HG03196 (cell line): ENCODE measurements at regions not wholly inside any gene's neighbourhood (a gene's known extent, or its start where the extent isn't known, plus 50 kb on each side); places are given as distances from the start of the nearest gene placed in this dataset.
A peak's percentile ranks its signal among the peaks of the same experiment; 100 is the strongest.
"Not testable (repeated sequence)": the region's sequence is repeated elsewhere in the genome, so short reads cannot be mapped to it uniquely, and the experiment has no call there.

Source experiments
- ATAC-seq: cut with Tn5 transposase; IDR thresholded peaks from one replicate; pipeline ENCODE4 v1.9.1; 2021; ENCODE audit not compliant: unreplicated experiment

- no peak for ATAC-seq
Measured at GRCh38 chr12:94916663-94917062, 86.8 kb downstream of the NDUFA12 start.

- ATAC-seq = no peak
Measured at GRCh38 chr12:94909663-94910062, 93.8 kb downstream of the NDUFA12 start.

- ATAC-seq = not testable (repeated sequence)
Measured at GRCh38 chr12:94905749-94906148, 97.7 kb downstream of the NDUFA12 start.

GRCh38 chr12:94900496-94900895, 103.0 kb downstream of the NDUFA12 start:
- no peak for ATAC-seq

- no peak for ATAC-seq
Measured at GRCh38 chr12:94898388-94898787, 105.1 kb downstream of the NDUFA12 start.

GRCh38 chr12:94892544-94893267, 110.8 kb downstream of the NDUFA12 start:
- ATAC-seq = no peak

- ATAC-seq = no peak
Measured at GRCh38 chr12:94889445-94890210, 113.9 kb downstream of the NDUFA12 start.

- no peak for ATAC-seq
Measured at GRCh38 chr12:94879542-94879941, 124.0 kb downstream of the NDUFA12 start.

GRCh38 chr12:94875525-94875924, 128.0 kb downstream of the NDUFA12 start:
- ATAC-seq = peak; percentile 46

- ATAC-seq = no peak
Measured at GRCh38 chr12:94874518-94875302, 128.8 kb downstream of the NDUFA12 start.

- ATAC-seq = no peak
Measured at GRCh38 chr12:94873734-94874517, 129.6 kb downstream of the NDUFA12 start.

- ATAC-seq = peak; percentile 66
Measured at GRCh38 chr12:94872971-94873733, 130.3 kb downstream of the NDUFA12 start.

- no peak for ATAC-seq
Measured at GRCh38 chr12:94872671-94872970, 130.9 kb downstream of the NDUFA12 start.

GRCh38 chr12:94872007-94872653, 131.4 kb downstream of the NDUFA12 start:
- ATAC-seq = no peak

GRCh38 chr12:94870511-94870910, 133.0 kb downstream of the NDUFA12 start:
- ATAC-seq = no peak

- ATAC-seq = no peak
Measured at GRCh38 chr12:94868161-94868560, 135.3 kb downstream of the NDUFA12 start.

GRCh38 chr12:94867066-94867855, 136.2 kb downstream of the NDUFA12 start:
- ATAC-seq = no peak

GRCh38 chr12:94864987-94865386, 138.5 kb downstream of the NDUFA12 start:
- ATAC-seq = no peak
